Stimulated activated CD4-positive, alpha-beta T cell treated with anti-CD3 and anti-CD28 coated beads, Interleukin-15, amount 100 ng/mL, for 48 hours (primary cell): ENCODE measurements at regions not wholly inside any gene's neighbourhood (a gene's known extent, or its start where the extent isn't known, plus 50 kb on each side); places are given as distances from the start of the nearest gene placed in this dataset.

Source experiments
- DNase-seq, 2 donors: peaks; one replicate each; pipeline ENCODE4 v3.0.0-alpha.2; 2020; ENCODE audit warnings: low read depth in 2 of 2

DNA sequence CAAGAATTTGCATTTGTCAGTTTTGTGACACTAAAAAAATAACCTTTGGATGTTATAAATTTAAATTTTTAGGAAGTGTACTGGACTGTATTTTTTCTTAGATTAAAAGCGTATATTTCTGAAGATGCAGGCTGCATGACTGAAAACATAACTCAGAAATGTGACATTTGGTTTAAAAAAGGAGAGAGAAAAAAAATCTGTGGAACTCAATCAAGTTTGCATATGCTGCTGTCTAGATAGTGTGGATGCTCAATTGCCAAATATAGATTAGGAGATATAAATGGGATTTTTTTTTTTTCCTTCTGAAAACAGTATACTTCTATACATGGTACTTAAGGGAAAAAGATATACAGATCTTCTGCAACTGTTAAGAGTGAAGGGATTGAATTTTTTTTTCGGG is 402.3 kb downstream of the TAF11L14 start:
- DNase-seq = no peak

DNA sequence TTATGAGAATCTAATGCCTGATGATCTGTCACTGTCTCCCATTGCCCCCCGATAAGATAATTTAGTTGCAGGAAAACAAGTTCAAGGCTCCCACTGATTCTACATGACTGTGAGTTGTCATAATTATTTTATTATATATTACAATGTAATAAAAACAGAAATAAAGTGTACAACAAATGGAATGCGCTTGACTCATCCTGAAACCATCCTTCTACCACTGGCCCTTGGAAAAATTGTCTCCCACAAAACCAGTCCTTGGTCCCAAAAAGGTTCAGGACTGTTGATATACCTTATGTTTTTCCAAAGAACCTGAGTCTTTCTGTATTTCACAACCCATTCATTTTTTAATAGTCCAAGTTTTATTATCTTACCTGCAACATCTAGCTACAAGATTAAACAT is 403.5 kb downstream of the TAF11L14 start:
- DNase-seq = no peak

DNA sequence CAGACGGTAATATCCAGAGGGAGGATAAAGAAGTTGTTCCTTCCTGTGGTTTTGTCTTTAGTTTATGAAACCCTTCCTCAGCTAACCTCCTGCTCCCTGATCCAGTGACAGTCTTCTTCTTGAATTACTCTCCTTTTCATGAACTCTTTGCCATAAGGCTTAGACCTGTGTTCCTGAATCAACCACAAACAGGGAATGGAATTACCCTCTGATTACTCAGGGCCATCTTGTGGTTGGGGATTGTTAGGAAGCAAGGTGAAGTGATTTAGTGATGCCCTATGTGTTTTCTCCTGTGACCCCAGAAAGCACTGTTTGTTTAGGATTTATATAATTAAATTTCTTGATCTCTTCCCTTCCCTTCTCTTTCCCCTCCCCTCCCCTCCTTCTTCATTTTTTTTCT is 409.1 kb downstream of the TAF11L14 start:
- no peak for DNase-seq

DNA sequence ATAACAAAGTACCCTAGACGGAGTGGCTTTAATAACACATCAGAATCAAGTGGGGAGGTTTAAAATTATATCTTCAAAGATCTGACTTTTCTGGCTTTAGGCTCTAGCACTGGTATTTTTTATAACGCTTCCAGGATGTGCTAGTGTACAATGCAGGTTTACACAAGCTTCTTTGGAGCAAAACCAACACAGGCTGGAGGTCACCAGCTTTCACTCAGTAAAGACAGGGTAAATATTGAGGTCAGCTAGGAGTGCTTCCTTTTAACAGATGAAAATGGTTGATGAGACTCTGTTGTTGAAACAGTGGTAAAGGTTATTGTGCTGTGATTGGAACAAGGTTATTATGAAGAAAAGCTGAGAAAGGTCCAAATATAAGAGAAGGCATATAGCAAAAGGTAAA is 414.2 kb downstream of the TAF11L14 start:
- DNase-seq = no peak

DNA sequence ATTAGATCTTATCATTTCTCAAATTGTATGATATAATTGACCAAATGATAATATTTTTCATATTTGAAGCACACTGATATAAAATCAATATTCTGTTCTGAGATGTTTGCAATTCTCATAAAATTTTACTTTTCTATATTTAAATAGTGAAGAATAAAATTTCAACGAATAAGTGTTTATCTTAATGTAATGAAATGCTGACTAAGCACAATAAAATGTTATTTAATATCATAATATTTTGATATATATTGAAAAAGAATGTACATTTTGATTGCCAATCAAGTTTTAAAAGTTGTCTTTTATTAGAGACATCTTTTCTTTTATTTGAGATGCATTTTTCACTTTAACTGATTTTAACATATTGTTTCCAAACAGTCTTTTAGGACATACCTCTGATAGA is 416.1 kb downstream of the TAF11L14 start:
- no peak for DNase-seq

DNA sequence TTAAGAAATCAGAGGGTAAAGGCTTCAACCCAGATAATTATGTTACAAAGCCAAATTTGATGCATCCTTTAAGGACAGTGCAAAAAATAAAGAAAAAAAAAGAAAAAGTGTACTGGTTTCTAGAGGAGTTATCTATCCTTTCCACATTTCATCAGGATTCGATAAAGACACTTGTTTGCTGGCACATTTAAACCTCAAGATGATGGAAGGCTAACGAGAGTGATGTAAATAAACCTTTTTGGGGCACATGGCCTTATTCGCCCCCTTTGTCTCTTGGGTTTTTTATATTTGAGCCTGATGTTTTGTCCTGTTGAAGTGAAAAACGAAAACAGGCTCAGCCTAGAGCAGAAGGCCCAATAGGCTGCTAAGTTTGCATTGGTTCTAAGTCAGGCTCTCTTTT is 416.5 kb downstream of the TAF11L14 start:
- DNase-seq = no peak

DNA sequence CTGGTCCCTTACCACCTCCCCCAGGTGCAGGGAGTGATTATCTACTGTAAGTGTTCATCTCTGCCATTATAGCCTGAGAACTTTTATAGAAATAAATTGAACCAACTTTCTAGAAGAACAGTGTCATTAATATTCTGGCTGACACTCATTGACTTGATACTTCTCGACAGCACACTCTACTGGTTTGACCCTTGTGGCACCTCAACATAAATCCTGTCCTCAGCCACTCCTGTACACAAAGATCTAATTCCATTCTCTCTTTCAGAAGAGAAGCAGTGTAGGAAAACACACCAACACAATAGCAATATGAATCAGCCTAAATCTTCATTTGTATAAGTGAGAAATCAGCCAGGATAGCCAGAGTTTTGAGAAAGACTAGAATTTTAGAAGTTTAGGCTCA is 417.7 kb downstream of the TAF11L14 start:
- DNase-seq = no peak

DNA sequence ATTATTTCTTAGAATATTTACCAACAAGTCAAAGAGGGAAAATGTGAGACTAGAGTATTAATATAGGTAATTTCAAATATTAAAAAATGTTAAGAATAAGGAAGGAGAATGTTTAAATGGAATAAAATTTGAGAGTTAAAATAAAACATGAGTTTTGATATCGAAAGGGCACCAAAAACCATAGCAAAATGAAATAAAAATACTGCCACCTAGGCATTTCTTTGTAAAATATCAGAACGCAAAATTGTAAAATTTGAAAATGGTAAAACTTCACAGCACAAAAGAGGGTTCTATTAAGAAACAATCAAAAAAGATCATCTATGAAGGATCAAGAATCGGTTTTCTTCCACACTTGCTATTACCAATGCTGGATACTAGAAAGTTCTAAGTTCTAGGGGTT is 418.3 kb downstream of the TAF11L14 start:
- DNase-seq = no peak

DNA sequence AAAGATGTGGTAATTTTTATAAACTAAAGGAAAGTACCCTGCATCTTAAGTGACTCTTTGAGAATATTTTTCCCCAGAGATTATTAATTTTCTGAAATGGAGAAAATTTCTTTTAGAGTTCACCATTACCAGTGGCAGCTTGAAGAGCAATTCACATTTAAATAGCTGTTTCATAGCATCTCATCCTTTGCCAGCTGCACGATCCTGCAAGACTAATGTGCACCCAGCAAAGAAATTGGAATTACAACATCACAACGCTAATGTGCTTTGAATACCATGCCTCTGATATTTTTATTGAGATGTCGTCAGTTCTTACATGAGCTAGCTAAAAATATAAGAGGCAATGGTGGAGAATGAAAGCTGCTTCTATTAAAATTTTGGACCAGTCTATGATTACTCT is 423.5 kb downstream of the TAF11L14 start:
- no peak for DNase-seq

DNA sequence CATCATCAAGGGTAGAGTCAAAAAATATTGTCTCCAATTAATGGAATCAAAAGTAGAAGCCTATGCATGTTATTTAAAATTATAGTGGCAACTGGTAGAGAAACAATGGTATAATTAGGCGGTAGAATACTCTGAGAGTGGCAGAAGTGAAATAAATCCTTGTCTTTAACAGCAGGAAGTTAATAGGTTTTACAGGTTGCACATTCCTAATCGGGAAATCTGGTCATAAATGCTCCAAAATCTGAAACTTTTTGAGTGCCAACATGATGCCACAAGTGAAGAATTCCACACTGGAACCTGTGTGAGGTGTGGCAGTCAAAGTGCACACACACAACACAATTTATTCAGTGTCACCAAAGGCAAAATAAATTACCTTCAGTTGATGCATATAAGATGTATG is 433.4 kb downstream of the TAF11L14 start:
- no peak for DNase-seq

DNA sequence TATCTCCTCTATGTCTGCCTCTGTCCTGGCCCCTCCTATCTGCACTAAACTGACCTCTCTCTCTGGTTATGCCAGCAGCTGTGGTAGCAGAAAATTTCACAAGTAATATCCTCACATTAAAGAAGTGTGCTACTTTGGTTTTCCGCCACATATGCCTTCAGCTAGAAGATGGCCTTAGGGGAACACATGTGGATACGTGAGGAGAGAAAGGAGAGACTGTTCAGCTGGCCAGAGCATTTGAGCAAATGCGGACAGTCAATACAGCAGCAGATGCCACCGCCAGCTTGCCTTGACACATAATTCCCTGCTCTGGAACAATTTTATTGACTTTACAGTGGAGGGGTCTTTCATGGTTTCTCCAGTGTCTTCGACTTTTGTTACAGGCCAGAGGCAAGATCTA is 434.6 kb downstream of the TAF11L14 start:
- DNase-seq = no peak

DNA sequence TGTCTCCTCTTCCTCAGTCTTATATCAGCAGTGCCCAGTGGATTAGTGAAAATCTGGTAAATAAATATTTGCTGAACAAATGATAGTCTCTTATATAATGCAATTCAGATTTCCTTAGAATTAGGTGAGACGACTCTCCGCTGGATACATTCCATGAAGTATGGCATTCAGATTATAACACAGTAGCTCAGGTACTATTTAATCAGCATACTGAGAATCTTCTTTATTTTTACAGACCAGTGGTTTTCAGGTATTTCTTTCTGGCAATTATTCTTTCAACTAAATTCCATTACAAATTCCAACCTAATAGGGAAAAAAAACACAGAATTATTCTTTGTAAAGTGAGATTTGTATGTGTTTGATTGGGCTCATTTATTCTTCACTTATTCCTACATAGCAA is 435.5 kb downstream of the TAF11L14 start:
- no peak for DNase-seq

DNA sequence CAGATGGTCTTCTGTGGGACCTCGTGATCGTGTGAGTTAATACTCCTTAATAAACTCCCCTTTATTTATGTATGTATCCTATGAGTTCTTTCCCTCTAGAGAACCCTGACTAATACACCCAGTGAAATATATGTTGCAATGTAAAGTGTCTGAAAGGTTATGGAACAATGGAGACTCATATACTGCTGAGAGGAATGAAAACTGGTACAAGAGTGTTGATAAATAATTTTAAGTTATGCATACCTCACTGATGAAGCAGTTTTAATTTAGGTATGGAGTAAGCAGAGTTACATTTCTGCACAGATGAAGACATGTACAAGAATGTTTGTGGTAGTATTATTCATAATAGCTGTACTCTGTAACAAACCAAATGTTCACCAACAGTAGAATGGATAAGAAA is 438.3 kb downstream of the TAF11L14 start:
- no peak for DNase-seq

DNA sequence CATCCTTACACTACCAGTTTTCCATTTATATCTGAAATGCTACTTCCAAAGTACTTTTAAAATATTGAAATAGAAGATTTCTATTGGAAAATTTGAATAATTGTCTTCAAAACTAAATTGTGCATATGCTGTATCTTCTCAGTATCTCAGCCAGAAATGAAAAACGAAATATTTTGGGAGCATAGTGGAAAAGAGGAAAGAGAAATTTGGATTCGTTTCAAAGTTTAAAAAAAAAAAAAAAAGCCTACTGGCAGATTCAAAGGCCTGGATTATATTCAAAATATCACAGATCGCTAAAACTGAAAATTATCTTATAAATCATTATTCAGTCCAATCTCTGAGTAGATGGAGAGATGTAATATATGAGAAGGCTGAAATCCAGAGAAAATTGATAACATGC is 440.7 kb downstream of the TAF11L14 start:
- no peak for DNase-seq

DNA sequence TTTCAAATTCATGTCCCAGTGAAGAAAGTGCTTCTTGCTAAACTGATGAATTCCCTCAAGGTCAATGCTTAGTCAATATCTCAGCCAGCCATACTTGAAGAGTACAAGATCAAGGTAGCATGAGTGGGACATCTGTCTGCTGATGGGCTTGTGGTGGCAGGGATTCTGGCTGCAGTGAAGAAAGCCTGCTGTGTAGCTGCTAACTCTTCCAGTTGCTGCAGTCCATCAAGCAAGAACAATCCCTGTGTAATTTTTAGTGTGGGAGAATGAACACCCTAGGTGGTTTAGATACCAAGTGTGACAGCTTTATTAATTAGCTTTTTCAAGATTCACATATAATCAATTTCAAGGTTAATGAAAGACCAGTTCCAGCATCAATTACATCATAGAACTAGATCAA is 443.9 kb downstream of the TAF11L14 start:
- DNase-seq = no peak

DNA sequence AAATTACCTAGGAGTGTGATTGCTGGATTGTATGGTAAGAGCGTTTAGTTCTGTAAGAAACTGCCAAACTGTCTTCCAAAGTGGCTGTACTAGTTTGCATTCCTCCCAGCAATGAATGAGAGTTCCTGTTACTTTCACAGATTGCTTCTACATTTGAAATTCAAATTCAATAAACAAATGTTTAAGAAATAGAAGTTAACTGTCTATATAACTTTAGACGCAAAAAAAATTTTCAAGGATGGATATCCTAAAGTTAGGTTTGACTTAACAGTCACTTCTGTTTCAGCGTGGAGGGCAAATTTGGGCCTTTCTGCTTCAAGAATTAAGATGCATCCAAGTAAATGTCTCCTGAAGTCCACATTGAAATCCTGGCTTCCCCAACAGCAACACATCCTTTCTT is 445.6 kb downstream of the TAF11L14 start:
- DNase-seq = no peak

DNA sequence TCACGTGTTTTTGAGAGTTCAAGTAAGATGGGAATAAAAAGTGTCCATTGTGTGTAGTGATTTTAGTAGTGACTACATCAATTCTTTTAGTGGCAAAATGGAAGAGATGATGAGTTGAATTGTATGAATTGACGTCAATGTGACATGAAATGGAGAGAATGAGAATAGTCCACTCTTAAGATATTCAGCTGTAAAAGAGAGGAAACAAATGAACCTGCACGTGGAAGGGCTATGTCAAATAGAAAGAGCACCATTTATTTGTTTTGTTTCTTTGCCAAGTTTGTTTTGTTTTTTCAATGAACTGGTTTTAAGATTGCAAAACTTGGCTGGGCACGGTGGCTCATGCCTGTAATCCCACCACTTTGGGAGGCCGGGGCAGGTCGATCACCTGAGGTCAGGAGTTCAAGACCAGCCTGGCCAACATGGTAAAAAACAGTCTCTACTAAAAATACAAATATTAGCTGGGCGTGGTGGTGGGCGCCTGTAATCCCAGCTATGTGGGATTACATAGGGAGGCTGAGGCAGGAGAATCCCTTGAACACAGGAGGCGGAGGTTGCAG is 453.8 kb downstream of the TAF11L14 start:
- no peak for DNase-seq

DNA sequence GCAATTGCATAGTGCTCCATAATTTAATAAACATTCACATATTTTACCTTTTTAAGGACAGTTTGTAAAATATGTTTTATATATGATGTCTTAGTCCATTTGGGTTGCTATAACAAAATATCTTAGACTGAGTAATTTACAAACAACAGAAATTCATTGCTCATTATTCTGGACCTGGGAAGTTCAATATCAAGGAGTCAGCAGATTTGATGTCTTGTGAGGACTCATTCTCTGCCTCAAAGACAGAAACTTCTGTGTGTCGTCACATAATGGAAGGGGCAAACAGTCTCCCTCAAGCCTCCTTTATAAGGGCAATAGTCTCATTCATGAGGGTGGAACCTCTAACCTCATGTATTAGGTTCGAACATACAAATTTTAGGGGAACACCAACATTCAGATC is 455.9 kb downstream of the TAF11L14 start:
- no peak for DNase-seq

DNA sequence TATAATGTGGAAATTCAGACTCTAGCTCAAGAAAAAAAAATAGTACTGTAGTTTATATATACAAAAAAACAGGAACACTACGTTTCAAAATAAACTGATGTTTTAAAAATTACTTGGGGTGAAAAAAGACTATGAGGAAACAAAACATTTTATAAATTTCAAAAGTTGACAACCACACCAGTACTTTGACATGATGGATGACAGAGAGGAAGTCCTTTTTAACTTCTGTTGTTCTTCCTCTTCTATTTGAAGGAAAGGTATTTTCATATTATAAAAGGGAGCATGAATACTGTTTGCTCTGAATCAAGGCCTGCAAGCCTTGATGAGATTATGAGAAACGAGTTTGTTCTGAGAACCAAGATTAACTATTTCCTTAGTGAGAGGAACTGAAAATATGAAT is 456.9 kb downstream of the TAF11L14 start:
- DNase-seq = no peak

DNA sequence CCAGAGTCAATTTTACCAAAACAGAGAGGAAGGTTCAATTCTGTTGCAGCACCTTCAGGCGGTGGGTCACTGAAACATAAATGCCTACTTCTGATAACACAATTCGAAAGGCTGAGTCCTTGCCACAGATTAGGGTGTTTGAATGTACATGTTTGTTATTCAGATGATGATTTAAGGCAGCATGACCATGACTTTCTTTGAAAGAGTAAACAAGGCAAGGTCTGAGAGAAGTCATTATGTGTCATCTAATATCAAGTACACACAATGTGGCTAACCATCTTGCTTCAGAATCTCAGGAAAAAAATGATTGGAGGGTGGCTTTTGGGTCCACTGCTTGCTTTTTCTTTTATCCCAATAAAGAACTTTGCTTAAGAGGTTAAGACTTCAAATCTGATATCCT is 457.5 kb downstream of the TAF11L14 start:
- DNase-seq = no peak

DNA sequence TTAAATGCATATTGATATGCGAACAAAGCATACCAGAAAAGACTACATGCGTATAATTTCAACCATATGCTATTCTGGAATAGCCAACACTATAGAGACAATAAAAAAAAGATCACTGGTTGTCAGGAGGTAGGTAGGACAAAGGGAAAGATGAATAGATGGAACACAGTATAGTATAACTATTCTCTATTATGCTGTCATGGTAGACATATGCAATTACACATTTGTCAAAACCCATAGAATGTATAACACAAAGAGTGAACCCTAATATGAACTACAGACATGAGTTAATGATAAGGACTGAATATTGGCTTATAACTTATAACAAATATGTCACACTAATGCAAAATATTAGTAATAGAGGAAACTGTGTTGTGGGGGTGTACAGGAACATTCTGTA is 460.8 kb downstream of the TAF11L14 start:
- DNase-seq = no peak

DNA sequence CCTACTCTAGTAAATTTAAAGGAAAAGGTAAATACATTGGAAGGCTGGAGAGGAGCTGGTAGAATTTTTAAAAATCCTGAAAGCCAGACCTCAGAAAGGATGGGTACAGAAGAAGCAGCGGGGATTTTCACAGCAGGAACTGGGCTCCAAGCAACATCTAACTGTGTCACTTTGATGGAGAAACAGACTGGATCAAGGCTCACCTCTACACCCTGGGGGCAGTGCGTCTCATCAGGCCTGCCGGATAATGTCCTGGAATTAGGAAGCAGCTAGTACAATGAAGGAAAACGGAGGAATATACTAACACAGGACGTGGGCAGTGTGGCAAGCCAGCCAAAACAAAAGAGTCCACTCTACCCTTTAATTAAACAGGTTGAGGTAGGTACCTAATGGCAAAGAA is 463.6 kb downstream of the TAF11L14 start:
- DNase-seq = no peak

DNA sequence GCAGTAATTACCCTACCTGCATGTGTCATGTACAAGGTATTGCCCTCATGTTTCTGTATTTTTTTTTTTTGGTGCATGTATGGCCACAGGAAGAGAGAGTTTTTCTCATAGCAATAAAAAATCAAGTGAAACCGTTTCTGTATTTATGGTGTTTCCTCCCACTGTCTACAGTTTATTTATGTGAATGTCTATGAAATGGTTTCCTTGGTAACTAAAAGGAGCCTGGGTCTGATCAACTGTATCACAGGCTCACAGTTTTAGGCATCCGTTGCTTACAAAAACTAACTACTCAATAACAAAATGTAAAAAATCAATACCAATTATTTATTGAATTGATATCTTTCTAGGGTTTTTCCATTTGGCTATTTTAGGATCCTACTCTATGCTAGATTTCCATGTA is 464.4 kb downstream of the TAF11L14 start:
- no peak for DNase-seq

DNA sequence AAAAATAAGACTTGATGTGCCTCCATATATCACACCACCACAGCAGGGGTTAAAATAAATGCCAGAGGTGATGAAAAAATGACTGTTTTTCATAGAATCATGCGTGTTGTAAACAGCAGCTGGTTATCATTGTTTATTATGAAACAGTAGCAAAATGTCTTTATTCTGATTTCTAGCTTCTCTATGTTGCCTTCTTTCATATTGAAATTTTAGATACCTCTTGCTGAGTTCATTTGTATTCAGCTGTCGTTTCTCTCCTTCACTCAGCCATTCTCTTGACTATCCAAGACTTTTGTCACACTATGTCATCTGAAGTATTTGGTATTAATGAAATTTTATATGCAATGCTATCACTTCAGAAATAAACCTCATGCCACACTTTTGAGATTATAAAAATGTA is 465.0 kb downstream of the TAF11L14 start:
- DNase-seq = no peak

DNA sequence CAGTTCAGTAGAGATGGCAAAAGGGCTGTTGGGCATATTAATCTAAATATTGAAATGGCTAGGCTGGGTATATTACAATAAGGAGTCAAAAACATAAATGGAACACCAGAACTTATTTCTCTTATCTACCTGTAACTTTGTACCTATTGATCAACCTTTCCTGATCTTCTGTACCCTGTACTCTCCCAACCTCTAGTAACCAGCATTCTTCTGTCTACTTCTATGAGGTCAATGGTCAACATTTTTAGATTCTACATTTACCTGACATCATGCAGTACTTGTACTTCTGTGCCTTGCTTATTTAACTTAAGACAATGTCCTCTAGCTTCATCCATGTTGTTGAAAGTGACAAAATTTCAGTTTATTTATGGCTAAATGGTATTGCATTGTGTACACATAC is 467.3 kb downstream of the TAF11L14 start:
- DNase-seq = no peak
